HCT116 (cell line): ENCODE measurements at regions not wholly inside any gene's neighbourhood (a gene's known extent, or its start where the extent isn't known, plus 50 kb on each side); places are given as distances from the start of the nearest gene placed in this dataset.

Source experiments
- ATAC-seq: fragments of 200-7000 bp; cut with Tn5 transposase; 2 replicates; pipeline ENCODE4 v1.9.1; 2020; ENCODE audit warnings: mild to moderate bottlenecking, moderate library complexity
- BruUV-seq: library from RNA; stranded (reverse); fragments of 400-500 nt; replicated peaks from 2 replicates; lab custom pipeline; 2021; lab: Mats Ljungman, UMichigan
- CTCF ChIA-PET: fragments of 300-600 bp; sonication (Branson Sonifier 250); formaldehyde crosslinking; loops from one replicate; lab custom pipeline; 2021; ENCODE audit warnings: antibody characterized with exemption; lab: Charles Lee
- POLR2A ChIA-PET: fragments of 300-600, 350-600 bp; sonication (Branson Sonifier 250); formaldehyde crosslinking; loops from one replicate; lab custom pipeline; 2021; ENCODE audit warnings: antibody characterized with exemption; lab: Charles Lee
- RAD21 ChIA-PET, 2 experiments: fragments of 300-600 bp; sonication (Branson Sonifier 250); formaldehyde crosslinking; loops; one replicate each; lab custom pipeline; 2023; ENCODE audit warnings: low total read pairs in 2 of 2; ENCODE audit not compliant: uncharacterized antibody in 2 of 2, unreplicated experiment in 2 of 2, low non-redundant PET in 1 of 2; lab: Charles Lee
- DNase-seq: peaks from one replicate; pipeline ENCODE4 v3.0.0-alpha.2; 2010; ENCODE audit warnings: low read depth, low spot score
- H2AFZ ChIP-seq: fragments of 200-600 bp; shearing (Covaris generic), sonication (generic); 2 replicates; pipeline ENCODE4 v1.6.1; 2017; ENCODE audit warnings: low read depth, mixed run types, mixed read lengths, antibody characterized with exemption, low read length; ENCODE audit not compliant: poor library complexity, severe bottlenecking
- H3K27ac ChIP-seq: 2 replicates; pipeline ENCODE4 v1.5.1; 2012; ENCODE audit warnings: low read depth, low read length
- H3K27me3 ChIP-seq: fragments of 200-600 bp; sonication (generic); 2 replicates; pipeline ENCODE4 v1.6.1; 2016; ENCODE audit warnings: mixed run types, low read length, mixed read lengths; ENCODE audit not compliant: insufficient read depth
- H3K36me3 ChIP-seq, 2 experiments: fragments of 200-500 bp in 1 of 2; fragments of 200-600 bp in 1 of 2; sonication (Bioruptor generic) in 1 of 2; sonication (generic) in 1 of 2; 2 replicates each; pipeline versions ENCODE4 v1.5.1 to v1.6.1; 2014 to 2016; ENCODE audit warnings: low read length in 2 of 2, inconsistent platforms in 1 of 2, mixed read lengths in 1 of 2, mixed run types in 1 of 2; ENCODE audit not compliant: insufficient read depth in 2 of 2, control insufficient read depth in 1 of 2
- H3K4me1 ChIP-seq, 2 experiments: fragments of 200-600 bp in 1 of 2; sonication (generic) in 1 of 2; 2 replicates each; pipeline versions ENCODE4 v1.5.1 to v1.6.1; 2012 to 2017; ENCODE audit warnings: low read length in 2 of 2, inconsistent platforms in 1 of 2, mild to moderate bottlenecking in 1 of 2, mixed read lengths in 1 of 2, mixed run types in 1 of 2, moderate library complexity in 1 of 2; ENCODE audit not compliant: insufficient read depth in 2 of 2, control insufficient read depth in 1 of 2
- H3K4me2 ChIP-seq: fragments of 200-600 bp; sonication (generic); 2 replicates; pipeline ENCODE4 v1.6.1; 2017; ENCODE audit warnings: mixed run types, low read length, mixed read lengths
- H3K4me3 ChIP-seq, 2 experiments: fragments of 200-600 bp in 1 of 2; sonication (generic) in 1 of 2; replicated peaks in 1 of 2; 2 replicates each; pipeline ENCODE4 v1.5.1; 2011 to 2016; ENCODE audit warnings: low read length in 2 of 2, control low read depth in 1 of 2, low read depth in 1 of 2, mild to moderate bottlenecking in 1 of 2, mixed read lengths in 1 of 2, mixed run types in 1 of 2
- H3K79me2 ChIP-seq: fragments of 200-600 bp; sonication (generic); 2 replicates; pipeline ENCODE4 v1.6.1; 2017; ENCODE audit warnings: mild to moderate bottlenecking, mixed run types, low read length, moderate library complexity, mixed read lengths; ENCODE audit not compliant: insufficient read depth
- H3K9ac ChIP-seq: fragments of 200-600 bp; sonication (generic); 2 replicates; pipeline ENCODE4 v1.6.1; 2016; ENCODE audit warnings: low read length, mixed read lengths
- H3K9me2 ChIP-seq: fragments of 200-600 bp; sonication (generic), shearing (Covaris generic); 2 replicates; pipeline ENCODE4 v1.6.1; 2017; ENCODE audit warnings: mixed run types, mild to moderate bottlenecking, moderate library complexity; ENCODE audit not compliant: insufficient read depth
- H3K9me3 ChIP-seq, 2 experiments: fragments of 200-500 bp in 1 of 2; fragments of 200-600 bp in 1 of 2; sonication (Bioruptor generic) in 1 of 2; sonication (generic) in 1 of 2; 2 replicates each; pipeline ENCODE4 v1.6.1; 2014 to 2017; ENCODE audit warnings: low read length in 2 of 2, mixed read lengths in 2 of 2, inconsistent platforms in 1 of 2, low read depth in 1 of 2, mild to moderate bottlenecking in 1 of 2, mixed run types in 1 of 2, moderate library complexity in 1 of 2; ENCODE audit not compliant: control insufficient read depth in 1 of 2, insufficient read depth in 1 of 2
- H4K20me1 ChIP-seq: fragments of 200-600 bp; sonication (generic), shearing (Covaris generic); 2 replicates; pipeline ENCODE4 v1.6.1; 2017; ENCODE audit warnings: mixed run types, mild to moderate bottlenecking, moderate library complexity; ENCODE audit not compliant: insufficient read depth
- CBX3 ChIP-seq: IDR thresholded peaks from 2 replicates; pipeline ENCODE4 v1.6.1; 2012; ENCODE audit warnings: low read depth
- CTCF ChIP-seq, 3 experiments: fragments of 200-600 bp in 1 of 3; sonication (generic) in 1 of 3; IDR thresholded peaks in 2 of 3; conservative IDR thresholded peaks in 1 of 3; 2 replicates each; pipeline ENCODE4 v1.5.1; 2012 to 2017; ENCODE audit warnings: low read depth in 2 of 3, low read length in 2 of 3, antibody characterized with exemption in 1 of 3, borderline replicate concordance in 1 of 3, control low read depth in 1 of 3, mild to moderate bottlenecking in 1 of 3, mixed read lengths in 1 of 3, mixed run types in 1 of 3, moderate library complexity in 1 of 3; ENCODE audit not compliant: insufficient read depth in 1 of 3
- EGR1 ChIP-seq: IDR thresholded peaks from 2 replicates; pipeline ENCODE4 v1.6.1; 2012; ENCODE audit warnings: low read depth
- EZH2 ChIP-seq: fragments of 200-600 bp; sonication (generic); IDR thresholded peaks from 2 replicates; pipeline ENCODE4 v1.6.1; 2017; ENCODE audit warnings: antibody characterized with exemption, mixed run types
- FOSL1 ChIP-seq: IDR thresholded peaks from 2 replicates; pipeline ENCODE4 v1.6.1; 2012; ENCODE audit warnings: low read depth
- POLR2A ChIP-seq: IDR thresholded peaks from 2 replicates; pipeline ENCODE4 v1.7.0; 2011; ENCODE audit warnings: borderline replicate concordance; ENCODE audit not compliant: insufficient read depth, insufficient read length; ENCODE audit errors: extremely low read depth
- RAD21 ChIP-seq: IDR thresholded peaks from 2 replicates; pipeline ENCODE4 v1.6.1; 2012; ENCODE audit warnings: low read depth, mild to moderate bottlenecking
- SP1 ChIP-seq: IDR thresholded peaks from 2 replicates; pipeline ENCODE4 v1.6.1; 2012; ENCODE audit warnings: low read depth
- SRF ChIP-seq: IDR thresholded peaks from 2 replicates; pipeline ENCODE4 v1.6.1; 2012; ENCODE audit warnings: low read depth
- TCF7L2 ChIP-seq: IDR thresholded peaks from 2 replicates; pipeline ENCODE4 v1.7.0; 2011; ENCODE audit warnings: borderline replicate concordance, inconsistent platforms; ENCODE audit not compliant: insufficient read depth, insufficient read length; ENCODE audit errors: extremely low read depth
- YY1 ChIP-seq: IDR thresholded peaks from 2 replicates; pipeline ENCODE4 v1.6.1; 2011; ENCODE audit warnings: low read length, low read depth, moderate library complexity, mild to moderate bottlenecking; ENCODE audit not compliant: insufficient replicate concordance; ENCODE audit errors: extremely low read depth
- ZBTB33 ChIP-seq: IDR thresholded peaks from 2 replicates; pipeline ENCODE4 v1.6.1; 2011; ENCODE audit warnings: mild to moderate bottlenecking, low read length, moderate library complexity; ENCODE audit not compliant: insufficient replicate concordance; ENCODE audit errors: extremely low read depth
- ZFX ChIP-seq: fragments of 450-650 bp; IDR thresholded peaks from 2 replicates; pipeline ENCODE4 v1.6.1; 2017
- ZNF274 ChIP-seq: fragments of 200-500 bp; sonication (Bioruptor generic); IDR thresholded peaks from 2 replicates; pipeline ENCODE4 v1.6.1; 2014; ENCODE audit warnings: mild to moderate bottlenecking, low read depth, low read length, inconsistent platforms
- intact Hi-C: fragments of 100-400 bp; cut with micrococcal nuclease; formaldehyde crosslinking; loops from 2 replicates; pipeline ENCODE4 v1.10.0; 2022
- TF ChIP-seq, protein P1 (sequence below): IDR thresholded peaks from 2 replicates; pipeline ENCODE4 v1.6.1; 2012

DNA sequence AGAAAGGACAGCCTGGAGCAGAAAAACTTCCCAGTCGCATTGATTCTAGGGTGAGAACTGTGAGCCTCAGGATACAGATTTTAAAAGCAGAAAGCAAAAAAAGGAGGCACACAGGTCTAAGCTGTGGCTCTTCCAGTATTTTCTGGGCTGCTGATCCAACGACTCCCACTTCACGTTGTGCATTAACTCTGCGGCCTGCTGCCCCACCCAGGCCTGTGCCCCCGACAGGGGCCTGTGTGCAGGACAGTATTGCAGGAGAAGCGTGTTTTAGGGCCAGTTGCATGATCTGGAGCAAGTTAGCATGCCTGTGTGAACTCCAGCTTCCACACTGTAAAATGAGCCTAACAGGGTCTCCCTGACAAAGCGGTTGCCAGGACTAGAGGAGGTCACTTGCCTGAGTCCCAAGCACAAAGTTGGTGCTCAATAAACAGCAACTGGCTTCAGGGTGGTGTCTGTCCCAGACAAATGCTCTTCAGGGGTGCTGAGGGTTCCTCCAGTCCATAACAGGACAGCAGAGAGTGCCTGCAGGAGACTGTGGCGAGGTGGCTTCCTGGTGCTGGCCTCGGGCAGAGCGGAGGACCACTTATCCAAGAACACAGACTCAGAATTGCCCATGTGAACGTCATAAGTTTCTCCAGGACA lies 66.8 kb upstream of the RAB4A start (continued):
- TF ChIP-seq ZNF274 (no peak), POLR2A (no peak), ZFX (no peak), SP1 (no peak), YY1 (no peak), EGR1 (no peak), FOSL1 (no peak), EZH2 (no peak)
- TF ChIP-seq, protein P1, sequence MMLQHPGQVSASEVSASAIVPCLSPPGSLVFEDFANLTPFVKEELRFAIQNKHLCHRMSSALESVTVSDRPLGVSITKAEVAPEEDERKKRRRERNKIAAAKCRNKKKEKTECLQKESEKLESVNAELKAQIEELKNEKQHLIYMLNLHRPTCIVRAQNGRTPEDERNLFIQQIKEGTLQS: no peak
- TF ChIP-seq, all 23 proteins: peak for 0

DNA sequence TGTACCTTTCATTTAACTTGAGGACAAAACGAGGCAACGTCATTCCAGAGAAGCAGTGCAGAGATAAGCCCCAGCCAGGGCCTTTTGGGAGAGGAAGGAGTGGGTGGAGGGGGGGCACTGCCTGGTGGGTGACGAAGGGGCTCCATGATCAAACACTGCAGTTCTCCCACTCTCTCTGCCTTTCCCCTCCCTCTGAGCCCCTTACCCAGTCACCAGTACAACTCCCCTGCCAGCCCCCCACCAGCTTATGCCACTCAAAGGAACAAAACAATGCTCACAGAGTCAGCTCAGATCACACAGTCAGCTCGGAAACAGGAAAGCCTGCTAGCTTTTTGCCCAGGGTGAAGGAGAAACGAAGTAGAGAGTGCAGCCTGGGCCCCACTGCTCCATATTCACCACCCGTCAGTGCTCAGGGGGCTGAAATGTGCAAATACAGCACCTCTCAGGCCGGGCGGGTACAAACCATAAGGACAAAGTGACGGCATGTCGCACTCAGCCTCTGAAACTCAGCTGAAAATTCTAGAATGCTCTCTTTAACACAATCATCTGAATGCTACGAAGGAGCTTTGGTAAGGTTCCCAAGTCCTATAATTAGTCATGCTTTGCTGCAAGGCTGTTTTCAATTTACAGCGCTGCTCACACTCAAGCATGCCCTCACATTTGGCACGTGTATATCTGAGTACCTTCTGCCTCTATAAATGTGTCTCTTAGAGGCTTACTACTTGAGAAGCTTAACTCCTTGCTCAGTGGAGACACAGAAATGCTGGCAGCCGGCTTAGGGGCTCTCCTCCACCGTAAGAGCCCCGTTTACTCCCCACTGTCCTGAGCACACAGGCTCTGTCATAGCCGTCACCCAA lies 65.8 kb upstream of the RAB4A start:
- ChIA-PET CTCF (no interaction called here), POLR2A (no interaction called here), RAD21 (no interaction called here)
- no peaks in the 10 kb centered on the region for H3K9me2 ChIP-seq
- H3K4me1 ChIP-seq: peaks cover 2 to 3% of the 10 kb centered on the region in 2 experiments; a peak in 2 of 4 replicates
- no peak for ATAC-seq
- no peak overlapping the region for H3K4me3 ChIP-seq
- H3K4me2 ChIP-seq: no peak overlapping the region
- TF ChIP-seq CTCF (IDR thresholded peaks at IDR 0.05 in 2 of 3, conservative IDR thresholded peaks at IDR 0.05 in 1 of 3; ENCODE audit: borderline replicate concordance in 1 of 3, insufficient read depth in 1 of 3, low read depth in 2 of 3, low read length in 2 of 3) (no peak), EGR1 (no peak), ZBTB33 (no peak), CBX3 (no peak), RAD21 (no peak), EZH2 (no peak), SRF (no peak), POLR2A (no peak), TCF7L2 (no peak), SP1 (no peak)
- TF ChIP-seq, protein P1: no peak
- no peak overlapping the region for H3K9ac ChIP-seq
- intact Hi-C loops: no loop called here
- no peak for DNase-seq
- no peaks in the 10 kb centered on the region for H3K9me3 ChIP-seq
- H4K20me1 ChIP-seq: no peaks in the 10 kb centered on the region
- H3K79me2 ChIP-seq: no peaks in the 10 kb centered on the region
- H3K27me3 ChIP-seq: no peaks in the 10 kb centered on the region
- H2AFZ ChIP-seq: no peak overlapping the region
- no peak overlapping the region for H3K27ac ChIP-seq
- no peaks in the 10 kb centered on the region for H3K36me3 ChIP-seq
- no TSS peak for BruUV-seq
